ENCODE measurements at regions not wholly inside any gene's neighbourhood (a gene's known extent, or its start where the extent isn't known, plus 50 kb on each side); places are given as distances from the start of the nearest gene placed in this dataset.

- TF ChIP-seq ZBTB40 (IDR thresholded peaks at IDR 0.05; ENCODE audit: borderline replicate concordance), result no peak
Measured at GRCh38 chr12:22746720-22747119, 121.7 kb downstream of the ETNK1 start (continued).

- Histone ChIP-seq H3K9me3 (replicated peaks; ENCODE audit: control insufficient read depth, insufficient read depth, low read length) (no peaks in the 10 kb centered on the region), H2AFZ (ENCODE audit: control insufficient read depth, low read depth, low read length) (no peak overlapping the region), H3K4me3 (no peak overlapping the region), H3K9ac (ENCODE audit: control insufficient read depth, insufficient read depth, low read length) (no peak overlapping the region), H3K4me1 (ENCODE audit: control insufficient read depth, insufficient read depth, low read length) (no peaks in the 10 kb centered on the region), H3K27ac (ENCODE audit: control insufficient read depth, insufficient read depth) (no peak overlapping the region), H3K36me3 (ENCODE audit: control insufficient read depth in 2 of 2, insufficient read depth in 2 of 2, low read length in 1 of 2) (no peaks in the 10 kb centered on the region), H3K4me2 (ENCODE audit: control insufficient read depth, insufficient read depth) (no peak overlapping the region), H4K20me1 (ENCODE audit: control insufficient read depth, insufficient read depth) (no peaks in the 10 kb centered on the region; the same call in 1 of the 2 replicates), H3K27me3 (replicated peaks in 1 of 2; ENCODE audit: control insufficient read depth in 2 of 2, insufficient read depth in 2 of 2, low read length in 1 of 2) (no peaks in the 10 kb centered on the region), H3K79me2 (ENCODE audit: control insufficient read depth, insufficient read depth, low read length) (no peaks in the 10 kb centered on the region)
- BruUV-seq (replicated peaks), result no TSS peak
- SMC1A ChIA-PET (ENCODE audit: uncharacterized antibody, unreplicated experiment), result no interaction called here
- RAD21 ChIA-PET (ENCODE audit: unreplicated experiment), result no interaction called here
- in situ Hi-C loops (cut with MboI), result no loop called here
- CTCF ChIA-PET, result no interaction called here
- 53% methylated on average over 1 of the region's 1 CpG for WGBS (ENCODE audit: insufficient coverage, insufficient replicate concordance, low lambda C conversion rate, missing lambda C conversion rate)
- POLR2A ChIA-PET, result interaction anchor here (0.6 kb wide), 1 partner anchor 16 kb away, joined by 4 read pairs; no protein-coding TSS in a partner anchor
- intact Hi-C loops (cut with micrococcal nuclease; ENCODE audit: unreplicated experiment), result no loop called here
- FAIRE-seq, result no peak
- ATAC-seq, result no peak
- no peak for DNase-seq (ENCODE audit: low read depth, low spot score)
- TF ChIP-seq POLR2A (IDR thresholded peaks at IDR 0.05; ENCODE audit: low read depth, low read length) (no peak), SP1 (IDR thresholded peaks at IDR 0.05; ENCODE audit: low read depth, low read length) (no peak), E2F8 (IDR thresholded peaks at IDR 0.05; ENCODE audit: low read depth, partially characterized antibody) (no peak)
Measured at GRCh38 chr12:22755629-22756028, 130.7 kb downstream of the ETNK1 start.
